ENCODE measurements at regions not wholly inside any gene's neighbourhood (a gene's known extent, or its start where the extent isn't known, plus 50 kb on each side); places are given as distances from the start of the nearest gene placed in this dataset.
"Not testable (repeated sequence)": the region's sequence is repeated elsewhere in the genome, so short reads cannot be mapped to it uniquely, and the experiment has no call there.

DNA sequence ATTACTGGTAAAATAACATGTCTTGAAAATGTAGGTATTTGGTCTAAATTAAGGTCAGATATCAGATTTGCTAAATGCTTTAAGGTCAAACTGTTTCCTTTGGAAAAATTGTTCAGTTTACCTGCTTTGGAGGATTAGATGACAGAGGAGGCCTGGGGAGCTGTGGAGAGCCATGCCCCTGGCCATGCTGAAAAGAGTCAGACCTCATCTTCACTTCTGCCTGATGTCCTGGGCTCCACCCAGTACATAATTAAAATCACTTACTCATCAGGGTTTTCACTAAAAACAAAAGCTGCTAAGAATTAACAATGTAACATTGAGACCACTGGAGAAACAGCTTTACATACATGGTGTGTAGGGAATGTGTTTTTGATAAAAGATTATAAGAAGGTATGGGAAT lies 60.8 kb upstream of the UNC93A start:
- H3K4me1 ChIP-seq, result peaks cover 13% of the 10 kb centered on the region
- TF ChIP-seq, protein P1, sequence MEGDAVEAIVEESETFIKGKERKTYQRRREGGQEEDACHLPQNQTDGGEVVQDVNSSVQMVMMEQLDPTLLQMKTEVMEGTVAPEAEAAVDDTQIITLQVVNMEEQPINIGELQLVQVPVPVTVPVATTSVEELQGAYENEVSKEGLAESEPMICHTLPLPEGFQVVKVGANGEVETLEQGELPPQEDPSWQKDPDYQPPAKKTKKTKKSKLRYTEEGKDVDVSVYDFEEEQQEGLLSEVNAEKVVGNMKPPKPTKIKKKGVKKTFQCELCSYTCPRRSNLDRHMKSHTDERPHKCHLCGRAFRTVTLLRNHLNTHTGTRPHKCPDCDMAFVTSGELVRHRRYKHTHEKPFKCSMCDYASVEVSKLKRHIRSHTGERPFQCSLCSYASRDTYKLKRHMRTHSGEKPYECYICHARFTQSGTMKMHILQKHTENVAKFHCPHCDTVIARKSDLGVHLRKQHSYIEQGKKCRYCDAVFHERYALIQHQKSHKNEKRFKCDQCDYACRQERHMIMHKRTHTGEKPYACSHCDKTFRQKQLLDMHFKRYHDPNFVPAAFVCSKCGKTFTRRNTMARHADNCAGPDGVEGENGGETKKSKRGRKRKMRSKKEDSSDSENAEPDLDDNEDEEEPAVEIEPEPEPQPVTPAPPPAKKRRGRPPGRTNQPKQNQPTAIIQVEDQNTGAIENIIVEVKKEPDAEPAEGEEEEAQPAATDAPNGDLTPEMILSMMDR (IDR thresholded peaks at IDR 0.05; ENCODE audit: low read depth, low read length), result no peak
- H3K4me3 ChIP-seq (ENCODE audit: low read depth, low read length), result no peak overlapping the region

DNA sequence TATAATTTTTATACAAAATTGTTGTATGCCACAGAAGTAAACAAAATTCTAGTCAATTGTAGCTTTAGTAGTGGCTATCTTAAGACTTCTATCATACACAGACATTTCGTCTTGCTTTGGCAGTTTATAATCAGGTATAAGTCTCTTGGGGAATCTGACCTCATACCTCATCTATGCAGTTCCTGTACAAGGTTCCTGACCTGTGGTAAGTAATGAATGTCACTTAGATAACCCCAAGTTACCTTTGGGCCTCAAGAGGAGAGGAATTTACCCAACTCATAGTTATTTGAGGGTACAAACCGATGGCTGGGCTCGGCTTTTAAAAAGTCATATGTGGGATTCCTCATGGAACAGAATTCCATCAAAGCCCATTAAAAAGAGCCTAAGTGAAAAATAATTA lies 58.8 kb upstream of the UNC93A start:
- H3K27me3 ChIP-seq, result no peaks in the 10 kb centered on the region; the same call in 1 of the 2 replicates
- no peak overlapping the region for H3K4me3 ChIP-seq (ENCODE audit: low read depth, low read length)
- H3K4me1 ChIP-seq, result peaks cover 18% of the 10 kb centered on the region
- no peaks in the 10 kb centered on the region for H3K36me3 ChIP-seq
- TF ChIP-seq, protein P1 (IDR thresholded peaks at IDR 0.05; ENCODE audit: low read depth, low read length), result no peak
- no peaks in the 10 kb centered on the region for H3K9me3 ChIP-seq
- DNase-seq, result no peak

More for the DNA sequence above, 60.8 kb upstream of the UNC93A start:
- H3K27me3 ChIP-seq, result no peaks in the 10 kb centered on the region; the same call in 1 of the 2 replicates
- no peak for DNase-seq
- H3K36me3 ChIP-seq, result no peaks in the 10 kb centered on the region
- H3K9me3 ChIP-seq, result no peaks in the 10 kb centered on the region

DNA sequence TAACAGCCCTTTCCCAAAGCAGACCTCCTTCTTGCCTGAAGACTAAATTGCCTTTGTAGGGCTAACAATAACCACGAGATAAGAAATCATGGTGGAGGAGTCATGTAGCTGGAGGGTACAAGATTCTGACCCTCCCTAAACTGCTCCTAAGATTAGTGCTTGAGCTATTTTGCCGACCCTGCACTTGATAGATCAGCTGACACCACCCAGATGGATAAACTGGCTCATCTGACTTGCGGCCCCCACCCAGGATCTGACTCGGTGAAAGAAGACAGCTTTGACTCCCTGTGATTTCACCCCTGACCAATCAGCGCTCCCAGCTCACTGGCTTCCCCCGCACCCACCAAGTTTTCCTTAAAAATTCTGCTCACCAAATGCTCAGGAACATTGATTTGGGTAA lies 57.6 kb upstream of the UNC93A start:
- TF ChIP-seq, protein P1 (IDR thresholded peaks at IDR 0.05; ENCODE audit: low read depth, low read length), result no peak
- H3K27me3 ChIP-seq, result no peaks in the 10 kb centered on the region; the same call in 1 of the 2 replicates
- no peak overlapping the region for H3K4me3 ChIP-seq (ENCODE audit: low read depth, low read length)
- H3K4me1 ChIP-seq, result peaks cover 18% of the 10 kb centered on the region
- no peaks in the 10 kb centered on the region for H3K36me3 ChIP-seq
- no peaks in the 10 kb centered on the region for H3K9me3 ChIP-seq
- DNase-seq, result no peak

DNA sequence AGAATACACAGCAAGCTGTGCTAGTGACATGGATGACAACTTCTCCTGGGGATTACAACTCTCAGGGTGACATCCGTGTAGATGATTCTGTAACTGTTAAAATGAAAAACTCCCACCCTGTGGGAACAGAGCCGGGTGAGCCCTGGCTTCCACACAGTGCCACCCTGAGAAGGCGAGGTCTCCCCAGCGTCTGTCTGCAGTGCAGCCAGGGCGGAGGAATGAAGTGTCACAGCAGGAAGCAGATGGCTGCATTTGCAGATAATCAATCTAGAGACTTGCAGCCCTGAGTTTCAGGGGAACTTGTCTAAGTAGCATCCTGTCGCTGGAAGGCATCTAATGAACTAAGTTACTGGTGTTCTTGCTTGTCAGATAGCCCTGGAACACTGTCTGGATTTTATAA lies 56.5 kb upstream of the UNC93A start:
- not testable (repeated sequence) for H3K9me3 ChIP-seq, H3K27me3 ChIP-seq, DNase-seq, H3K36me3 ChIP-seq
- peak overlapping the region; percentile 26; the same call in 1 of the 2 replicates for H3K4me3 ChIP-seq (ENCODE audit: low read depth, low read length)
- peaks cover 18% of the 10 kb centered on the region for H3K4me1 ChIP-seq

DNA sequence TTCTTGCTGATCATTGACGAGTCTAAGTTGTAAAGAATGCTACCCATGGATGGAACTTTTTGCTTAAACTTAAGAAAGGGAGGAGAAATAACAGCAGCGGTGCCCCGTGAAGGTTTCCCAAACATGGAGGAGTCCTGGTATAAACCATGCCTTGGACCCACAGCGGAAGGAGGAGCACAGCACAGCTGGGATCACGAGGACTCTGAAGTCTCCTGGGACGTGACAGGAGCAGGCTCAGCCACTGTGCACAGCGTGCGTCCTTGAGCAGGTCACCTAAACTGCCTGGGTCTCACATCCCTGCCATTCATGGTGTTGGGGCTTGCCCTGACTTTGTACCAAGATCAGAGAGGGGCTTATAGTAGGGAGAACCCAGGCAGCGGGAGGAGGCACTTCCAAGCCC lies 56.1 kb upstream of the UNC93A start:
- Histone ChIP-seq H3K4me3 (ENCODE audit: low read depth, low read length) (peak overlapping the region; percentile 26; the same call in 1 of the 2 replicates), H3K36me3 (no peaks in the 10 kb centered on the region), H3K4me1 (peaks cover 18% of the 10 kb centered on the region), H3K27me3 (no peaks in the 10 kb centered on the region; the same call in 1 of the 2 replicates), H3K9me3 (no peaks in the 10 kb centered on the region)
- TF ChIP-seq, protein P1 (IDR thresholded peaks at IDR 0.05; ENCODE audit: low read depth, low read length), result no peak
- peak; percentile 29 for DNase-seq

DNA sequence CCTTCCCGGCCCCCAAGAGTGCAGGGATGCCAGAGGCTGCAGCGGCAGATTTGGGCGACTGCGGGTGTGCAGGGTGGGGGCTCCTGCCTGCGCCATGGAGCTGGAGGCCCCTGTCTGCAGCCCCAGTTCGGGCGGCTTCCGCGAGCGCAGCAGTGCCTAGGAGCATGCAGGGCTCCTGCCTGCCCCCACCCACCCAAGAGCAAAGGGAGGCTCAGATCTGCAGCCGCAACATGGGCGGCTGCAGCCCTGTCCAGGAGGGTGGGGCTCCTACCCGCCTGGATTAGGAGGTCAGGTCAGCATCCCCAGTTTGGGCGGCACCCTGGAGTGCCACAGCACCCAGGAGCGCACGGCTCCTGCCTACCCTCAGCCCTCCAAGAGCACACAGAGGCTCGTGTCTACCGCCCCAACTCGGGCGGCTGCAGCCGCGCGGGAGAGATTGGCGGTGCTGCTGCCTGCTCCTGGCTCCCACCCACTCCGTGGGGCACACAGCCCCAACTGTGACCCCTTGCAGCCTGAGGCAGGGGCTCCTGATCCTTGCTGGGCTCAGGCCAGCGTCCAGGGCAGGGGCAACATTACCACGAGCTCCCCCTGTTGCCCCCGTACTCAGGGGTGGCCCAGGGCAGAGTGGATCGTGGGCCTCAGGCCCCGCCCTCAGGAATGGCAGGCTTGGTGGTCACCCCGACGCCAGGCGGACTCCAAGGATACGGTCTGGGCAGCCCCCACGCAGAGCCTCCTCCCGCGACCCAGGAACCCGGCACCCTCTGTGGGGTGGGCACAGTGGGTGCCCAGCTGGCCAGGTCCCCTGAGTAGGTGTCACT lies 55.5 kb upstream of the UNC93A start:
- H3K4me1 ChIP-seq, result peaks cover 18% of the 10 kb centered on the region

More for the DNA sequence above, 55.5 kb upstream of the UNC93A start:
- no peak for DNase-seq
- Histone ChIP-seq H3K9me3 (no peaks in the 10 kb centered on the region), H3K36me3 (no peaks in the 10 kb centered on the region), H3K27me3 (no peaks in the 10 kb centered on the region; the same call in 1 of the 2 replicates), H3K4me3 (ENCODE audit: low read depth, low read length) (no peak overlapping the region)
- TF ChIP-seq, protein P1 (IDR thresholded peaks at IDR 0.05; ENCODE audit: low read depth, low read length), result no peak

Measured in BE2C (cell line).